ENCODE measurements at regions not wholly inside any gene's neighbourhood (a gene's known extent, or its start where the extent isn't known, plus 50 kb on each side); places are given as distances from the start of the nearest gene placed in this dataset.

- TF ChIP-seq EP300 (IDR thresholded peaks at IDR 0.05) (no peak), CTCF (IDR thresholded peaks at IDR 0.05) (no peak)
Observed at GRCh38 chr16:54750249-54750648, 180.4 kb upstream of the IRX5 start.

All from ovary (tissue), 3 donors.